ENCODE measurements at regions not wholly inside any gene's neighbourhood (a gene's known extent, or its start where the extent isn't known, plus 50 kb on each side); places are given as distances from the start of the nearest gene placed in this dataset.
"Not testable (repeated sequence)": the region's sequence is repeated elsewhere in the genome, so short reads cannot be mapped to it uniquely, and the experiment has no call there.

GRCh38 chr14:21868442-21869046 lies 194.9 kb upstream of the OR4E1 start:
- peak; percentile 84 for DNase-seq

DNA sequence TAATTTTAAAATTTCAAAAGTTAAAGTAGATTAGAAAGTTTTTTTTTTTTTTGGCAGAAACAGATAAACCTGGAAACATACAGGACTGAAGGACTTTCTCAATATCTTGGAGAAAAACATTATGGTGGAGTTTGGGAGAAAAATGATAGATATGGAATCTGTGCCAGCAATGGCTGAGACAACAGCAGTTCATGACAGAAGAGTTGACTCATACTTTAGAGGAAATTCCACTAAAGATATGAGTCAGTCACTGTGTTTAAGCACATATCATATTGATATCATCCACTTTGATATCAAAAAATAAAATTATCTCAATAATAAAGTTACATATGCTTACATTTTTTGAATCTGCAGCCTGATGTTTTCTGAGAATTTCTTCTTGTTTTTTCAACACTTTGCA lies 193.9 kb upstream of the OR4E1 start:
- DNase-seq, result no peak

- DNase-seq, result no peak
Observed at GRCh38 chr14:21866479-21866878, 192.9 kb upstream of the OR4E1 start.

DNA sequence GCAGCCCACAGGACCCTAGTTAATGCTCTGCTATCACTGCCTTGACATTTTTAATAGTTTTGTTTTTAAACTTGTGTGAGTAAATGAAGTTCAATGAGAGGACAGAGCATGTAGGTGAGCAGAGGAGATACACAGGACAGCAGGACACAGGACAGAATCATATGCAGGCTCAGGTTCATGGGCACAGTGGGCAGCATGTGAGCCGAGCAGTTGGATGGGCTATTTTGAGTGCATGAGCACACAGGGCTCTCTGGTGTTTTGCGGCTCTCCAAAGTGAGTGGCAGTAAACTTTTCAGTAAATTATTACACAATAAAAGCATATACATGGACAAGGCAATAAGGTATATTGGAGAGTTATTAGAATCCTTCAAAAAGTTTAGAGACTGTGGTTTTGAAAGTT lies 189.7 kb upstream of the OR4E1 start:
- no peak for DNase-seq

- no peak for DNase-seq
Observed at GRCh38 chr14:21861153-21861552, 187.5 kb upstream of the OR4E1 start.

DNA sequence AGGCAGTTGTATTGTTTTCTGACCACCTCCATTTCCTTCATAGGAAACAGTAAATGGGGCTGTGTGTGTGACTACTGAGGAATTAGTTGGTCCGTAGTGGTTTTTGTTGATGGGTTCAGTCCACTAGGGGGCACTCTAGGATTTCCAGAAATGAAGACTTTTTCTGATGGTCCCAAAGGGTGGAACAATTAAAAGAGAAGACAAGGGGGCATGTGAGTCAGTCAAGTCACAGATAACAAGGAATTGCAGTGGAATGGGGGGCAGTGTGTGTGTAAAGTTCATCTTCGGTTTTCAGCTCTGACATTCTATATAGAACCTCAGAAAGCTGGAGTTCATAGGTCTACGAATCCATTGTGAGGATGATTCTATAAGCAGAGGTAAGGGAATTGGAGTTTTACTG lies 186.6 kb upstream of the OR4E1 start:
- DNase-seq, result peak; percentile 55

DNA sequence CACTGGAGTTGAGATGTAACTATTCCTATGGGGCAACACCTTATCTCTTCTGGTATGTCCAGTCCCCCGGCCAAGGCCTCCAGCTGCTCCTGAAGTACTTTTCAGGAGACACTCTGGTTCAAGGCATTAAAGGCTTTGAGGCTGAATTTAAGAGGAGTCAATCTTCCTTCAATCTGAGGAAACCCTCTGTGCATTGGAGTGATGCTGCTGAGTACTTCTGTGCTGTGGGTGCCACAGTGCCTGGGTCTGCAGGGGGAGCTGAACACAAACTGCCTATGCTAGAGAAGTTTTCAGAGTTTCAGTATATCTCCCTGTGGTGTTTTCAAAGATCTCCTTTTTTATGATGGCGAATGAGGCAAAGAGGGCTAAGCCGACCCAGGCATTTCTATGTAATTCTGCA lies 179.2 kb upstream of the OR4E1 start:
- no peak for DNase-seq

DNA sequence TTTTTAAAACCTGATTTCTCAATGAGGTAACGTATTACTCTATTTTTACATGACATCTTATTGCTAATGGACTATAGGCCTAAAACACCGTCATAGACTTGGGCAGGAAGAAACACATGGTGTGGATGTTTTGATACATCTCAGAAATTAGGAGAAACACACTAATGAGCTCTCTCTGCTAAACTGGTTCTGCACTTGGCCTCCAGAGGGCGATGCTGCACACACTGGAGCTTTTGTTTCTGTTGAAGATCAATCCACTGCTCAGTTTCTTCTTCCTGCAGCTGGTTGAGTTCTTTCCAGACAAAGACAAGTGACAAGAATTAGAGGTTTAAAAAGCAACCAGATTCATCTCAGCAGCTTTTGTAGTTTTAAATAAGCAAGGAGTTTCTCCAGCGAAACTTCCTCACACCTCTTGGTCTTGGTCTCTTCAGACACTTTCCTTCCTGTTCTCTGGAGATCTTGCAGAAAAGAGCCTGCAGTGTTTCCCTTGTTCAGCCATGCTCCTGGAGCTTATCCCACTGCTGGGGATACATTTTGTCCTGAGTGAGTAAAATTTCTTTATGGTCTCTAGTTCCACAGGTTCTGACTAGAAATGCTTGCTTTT lies 178.5 kb upstream of the OR4E1 start:
- peak; percentile 76 for DNase-seq

- not testable (repeated sequence) for DNase-seq
Observed at GRCh38 chr14:21846902-21847301, 173.3 kb upstream of the OR4E1 start.

DNA sequence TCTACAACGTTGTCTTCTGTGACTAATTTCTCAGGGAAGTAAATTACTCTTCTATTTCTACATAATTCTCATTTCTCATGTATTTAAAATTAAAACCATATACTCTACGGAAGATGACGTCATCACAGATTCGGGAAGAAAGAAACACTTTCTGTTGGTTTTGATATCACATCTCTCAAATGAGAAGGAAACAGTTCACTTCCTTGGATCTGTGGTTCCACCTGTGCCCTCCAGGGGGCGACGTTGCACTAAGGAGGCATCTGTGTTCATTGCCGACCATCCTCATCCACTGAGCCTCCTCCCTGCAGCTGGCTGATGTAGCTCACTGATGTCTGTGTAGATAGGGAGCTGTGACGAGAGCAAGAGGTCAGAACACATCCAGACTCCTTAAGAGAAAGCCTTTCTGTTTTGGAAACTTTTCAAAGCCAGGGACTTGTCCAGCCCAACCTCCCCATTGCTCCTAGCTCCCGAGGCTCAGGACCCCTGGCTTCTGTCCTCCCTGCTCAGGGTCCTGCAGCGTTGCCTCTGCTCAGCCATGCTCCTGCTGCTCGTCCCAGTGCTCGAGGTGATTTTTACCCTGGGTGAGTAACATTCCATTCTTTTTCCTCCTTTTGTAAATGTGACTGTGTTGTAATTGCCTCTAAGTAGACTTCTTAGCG lies 172.7 kb upstream of the OR4E1 start:
- DNase-seq, result peak; percentile 73

DNA sequence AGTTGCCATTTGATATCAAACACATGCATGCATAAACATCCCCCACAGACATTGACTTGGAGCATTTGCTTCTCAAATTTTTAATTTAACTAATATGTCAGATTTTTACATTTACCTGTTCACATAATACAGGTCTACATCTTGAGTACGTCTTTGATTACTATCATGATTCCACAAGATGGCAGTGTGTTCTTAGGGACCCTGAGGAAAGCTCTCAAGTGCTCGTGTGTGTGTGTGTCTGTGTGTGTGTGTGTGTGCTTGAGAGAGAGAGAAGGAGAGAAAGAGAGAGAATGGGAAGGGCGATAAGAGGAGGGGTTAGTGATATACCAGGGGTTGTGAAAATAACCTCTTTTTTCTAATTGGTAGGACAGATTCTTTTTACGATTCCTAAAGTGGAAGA lies 167.1 kb upstream of the OR4E1 start:
- DNase-seq, result no peak

DNA sequence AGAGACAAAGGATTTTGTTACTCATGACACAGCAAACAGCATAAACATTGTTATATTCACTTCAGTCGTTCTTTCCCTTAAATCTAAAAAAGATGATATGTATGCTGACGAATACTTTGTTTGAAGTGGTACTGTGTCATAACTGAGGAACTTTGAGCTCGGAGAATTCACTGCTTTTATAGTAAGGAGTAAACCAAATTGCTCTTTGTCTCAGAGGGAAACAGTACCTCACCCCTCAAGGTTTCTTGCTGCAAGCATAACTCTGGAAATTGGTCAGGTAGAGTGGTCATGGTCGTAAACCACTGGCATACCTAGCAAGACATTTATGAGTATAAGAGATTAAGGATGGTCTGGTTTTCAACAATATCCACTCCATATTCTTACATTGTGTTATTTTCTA lies 160.2 kb upstream of the OR4E1 start:
- no peak for DNase-seq

DNA sequence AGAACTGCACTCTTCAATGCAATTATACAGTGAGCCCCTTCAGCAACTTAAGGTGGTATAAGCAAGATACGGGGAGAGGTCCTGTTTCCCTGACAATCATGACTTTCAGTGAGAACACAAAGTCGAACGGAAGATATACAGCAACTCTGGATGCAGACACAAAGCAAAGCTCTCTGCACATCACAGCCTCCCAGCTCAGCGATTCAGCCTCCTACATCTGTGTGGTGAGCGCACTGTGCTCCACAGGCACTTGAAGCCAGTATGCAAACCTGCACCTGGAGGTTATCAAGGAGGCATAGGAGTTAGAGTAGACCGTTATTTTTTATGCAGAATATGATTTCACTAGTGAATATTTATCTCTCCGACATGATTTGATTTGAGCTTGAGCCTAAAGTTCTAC lies 152.2 kb upstream of the OR4E1 start:
- DNase-seq, result no peak

DNA sequence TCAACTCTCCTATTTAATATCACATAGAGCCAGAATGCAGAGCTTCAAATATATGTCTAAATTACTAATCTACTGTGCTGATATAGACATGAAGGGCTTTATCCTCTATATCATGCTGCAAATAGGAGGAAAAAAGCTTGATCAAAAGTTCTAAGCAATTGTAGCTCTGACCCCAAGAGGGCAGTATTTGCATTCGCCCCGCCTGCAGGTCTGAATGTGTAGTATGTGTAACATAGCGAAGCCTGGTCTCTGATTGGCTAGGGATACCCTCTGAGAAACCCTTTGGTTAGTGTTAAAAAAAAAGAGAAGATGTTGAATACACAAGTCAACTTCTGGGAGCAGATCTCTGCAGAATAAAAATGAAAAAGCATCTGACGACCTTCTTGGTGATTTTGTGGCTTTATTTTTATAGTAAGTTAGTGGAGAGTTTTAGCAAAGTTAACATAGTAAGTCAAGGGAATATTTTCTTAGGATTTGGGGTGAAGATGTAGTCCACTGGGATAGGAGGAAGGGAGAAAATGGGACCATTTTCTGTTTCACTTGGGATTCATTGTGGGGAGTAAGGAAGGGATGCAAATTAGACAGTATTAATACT lies 151.6 kb upstream of the OR4E1 start:
- DNase-seq, result peak; percentile 51

- DNase-seq, result no peak
Observed at GRCh38 chr14:21822109-21822508, 148.5 kb upstream of the OR4E1 start.

DNA sequence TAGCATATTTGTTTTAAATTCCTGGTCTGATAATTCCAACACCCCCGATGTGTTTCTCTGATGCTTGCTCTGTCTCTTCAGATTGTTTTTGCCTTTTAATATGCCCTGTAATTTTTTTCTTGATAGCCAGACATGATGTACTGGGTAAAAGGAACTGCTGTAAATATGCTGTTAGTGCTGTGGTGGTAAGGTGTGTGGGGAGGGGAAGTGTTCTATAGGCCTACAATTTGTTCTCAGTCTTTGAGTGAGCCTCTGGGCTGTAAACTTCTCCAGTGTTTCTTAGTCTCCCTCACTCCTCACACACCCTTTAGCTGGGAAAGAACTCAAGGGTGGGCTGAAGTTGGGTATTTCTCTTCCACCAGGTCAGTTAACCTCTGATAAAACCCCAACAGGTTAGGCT lies 147.0 kb upstream of the OR4E1 start:
- DNase-seq, result no peak

GRCh38 chr14:21819891-21820290 lies 146.3 kb upstream of the OR4E1 start:
- not testable (repeated sequence) for DNase-seq

GRCh38 chr14:21817010-21817409 lies 143.4 kb upstream of the OR4E1 start:
- DNase-seq, result not testable (repeated sequence)

DNA sequence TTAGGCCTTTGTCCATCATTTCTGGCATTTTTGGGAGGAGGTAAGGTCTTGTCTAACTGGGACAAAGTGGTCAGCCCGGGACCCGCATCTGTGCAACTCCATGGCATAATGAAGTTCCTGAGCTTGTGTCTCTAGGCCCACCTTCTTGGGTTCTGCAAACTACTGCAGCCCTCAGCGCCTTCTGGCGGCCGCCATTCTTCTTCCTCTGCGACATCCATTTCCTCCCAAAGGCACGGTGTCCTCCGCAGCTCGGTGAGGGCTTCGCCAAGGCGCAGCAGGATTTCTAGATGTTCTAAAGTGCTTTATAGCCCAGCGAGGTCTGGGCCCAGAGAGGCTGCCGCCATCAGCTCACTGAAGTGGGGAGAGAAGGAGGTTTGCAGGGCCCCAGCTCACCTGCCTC lies 134.4 kb upstream of the OR4E1 start:
- DNase-seq, result no peak

DNA sequence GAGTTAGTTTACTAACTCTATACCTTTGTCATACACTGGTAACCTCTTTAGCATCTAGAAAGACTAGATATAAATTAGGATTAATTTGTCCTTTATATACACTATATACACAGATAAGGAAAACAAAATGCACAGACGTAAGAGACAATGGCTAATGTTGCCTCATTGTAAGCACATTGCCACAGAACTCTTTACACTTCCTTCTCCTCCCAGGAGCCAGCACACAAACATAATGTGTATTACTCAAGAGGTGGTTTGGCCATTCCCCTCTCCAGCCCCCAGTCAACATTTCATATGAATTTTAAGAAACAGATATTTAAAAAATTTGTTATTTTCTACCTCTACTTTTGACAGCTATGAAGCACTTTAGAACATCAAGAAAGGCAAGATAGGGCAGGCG lies 131.4 kb upstream of the OR4E1 start:
- no peak for DNase-seq

- no peak for DNase-seq
Observed at GRCh38 chr14:21802441-21802840, 128.8 kb upstream of the OR4E1 start.

- DNase-seq, result no peak
Observed at GRCh38 chr14:21796916-21797315, 123.3 kb upstream of the OR4E1 start.

DNA sequence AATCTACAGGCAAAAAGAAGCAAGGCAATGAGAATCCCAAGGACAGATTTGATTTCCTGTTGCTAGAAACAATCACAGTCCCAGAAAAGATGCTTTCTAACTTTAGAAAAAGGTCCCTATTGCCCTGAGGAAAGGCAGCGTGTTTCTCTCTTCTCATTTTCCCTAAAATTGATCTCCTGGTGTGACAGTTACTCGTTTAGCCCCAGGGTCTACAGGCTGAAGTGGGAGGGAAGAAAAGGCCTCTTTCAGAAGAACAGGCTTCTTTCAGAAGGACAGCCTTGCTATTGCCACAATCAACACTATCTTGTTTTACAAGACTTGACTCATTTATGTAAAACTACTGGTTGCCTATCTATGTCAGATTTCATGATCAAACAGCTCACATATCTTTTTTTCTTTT lies 121.8 kb upstream of the OR4E1 start:
- DNase-seq, result no peak

DNA sequence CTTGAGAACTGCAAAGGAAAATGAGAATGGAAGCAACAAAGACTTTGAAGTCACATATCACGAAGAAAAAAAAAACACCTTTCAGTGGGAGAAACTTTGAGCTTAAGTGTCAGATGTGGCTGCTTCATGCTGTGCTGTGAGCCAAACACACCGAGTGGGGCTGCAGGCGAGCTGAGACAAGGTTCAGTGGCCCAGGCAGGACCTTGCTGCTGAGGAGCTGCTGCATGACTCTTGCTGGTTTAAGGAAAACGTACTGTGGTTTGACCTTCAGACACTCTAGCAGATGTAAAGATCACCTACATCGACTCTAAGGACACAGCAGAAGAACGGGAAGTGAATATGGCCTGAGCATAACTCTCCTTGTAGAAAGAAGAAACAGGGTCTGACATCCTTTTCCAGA lies 118.1 kb upstream of the OR4E1 start:
- DNase-seq, result no peak

All from stimulated activated CD4-positive, alpha-beta T cell treated with anti-CD3 and anti-CD28 coated beads, Interleukin-4, amount 100 ng/mL, for 24 hours (primary cell).